ENCODE measurements at regions not wholly inside any gene's neighbourhood (a gene's known extent, or its start where the extent isn't known, plus 50 kb on each side); places are given as distances from the start of the nearest gene placed in this dataset.

GRCh38 chrX:25537699-25538098 lies 521.9 kb upstream of the ARX start:
- no peak for DNase-seq
- no peaks in the 10 kb centered on the region for H3K36me3 Mint-ChIP-seq (ENCODE audit: unreplicated experiment)
- no peaks in the 10 kb centered on the region for H3K9me3 Mint-ChIP-seq (ENCODE audit: unreplicated experiment)
- no peak overlapping the region for H3K4me3 Mint-ChIP-seq (ENCODE audit: unreplicated experiment)
- no peaks in the 10 kb centered on the region for H3K4me1 Mint-ChIP-seq (ENCODE audit: low read depth, unreplicated experiment)
- no peaks in the 10 kb centered on the region for H3K27me3 Mint-ChIP-seq (ENCODE audit: unreplicated experiment)
- H3K27ac Mint-ChIP-seq (ENCODE audit: unreplicated experiment): no peak overlapping the region
- TF ChIP-seq CTCF (IDR thresholded peaks at IDR 0.05; ENCODE audit: partially characterized antibody, unreplicated experiment): no peak

GRCh38 chrX:25544641-25545040 lies 528.9 kb upstream of the ARX start:
- H3K4me1 Mint-ChIP-seq (ENCODE audit: low read depth, unreplicated experiment): no peaks in the 10 kb centered on the region
- no peak overlapping the region for H3K4me3 Mint-ChIP-seq (ENCODE audit: unreplicated experiment)
- no peak overlapping the region for H3K27ac Mint-ChIP-seq (ENCODE audit: unreplicated experiment)
- no peaks in the 10 kb centered on the region for H3K36me3 Mint-ChIP-seq (ENCODE audit: unreplicated experiment)
- DNase-seq: no peak
- no peak for TF ChIP-seq CTCF (IDR thresholded peaks at IDR 0.05; ENCODE audit: partially characterized antibody, unreplicated experiment)
- no peaks in the 10 kb centered on the region for H3K9me3 Mint-ChIP-seq (ENCODE audit: unreplicated experiment)
- H3K27me3 Mint-ChIP-seq (ENCODE audit: unreplicated experiment): no peaks in the 10 kb centered on the region

GRCh38 chrX:25548811-25549210 lies 533.0 kb upstream of the ARX start:
- Mint-ChIP-seq H3K4me3 (ENCODE audit: unreplicated experiment) (no peak overlapping the region), H3K9me3 (ENCODE audit: unreplicated experiment) (no peaks in the 10 kb centered on the region), H3K36me3 (ENCODE audit: unreplicated experiment) (no peaks in the 10 kb centered on the region), H3K27ac (ENCODE audit: unreplicated experiment) (no peak overlapping the region), H3K27me3 (ENCODE audit: unreplicated experiment) (no peaks in the 10 kb centered on the region), H3K4me1 (ENCODE audit: low read depth, unreplicated experiment) (no peaks in the 10 kb centered on the region)
- TF ChIP-seq CTCF (IDR thresholded peaks at IDR 0.05; ENCODE audit: partially characterized antibody, unreplicated experiment): no peak
- DNase-seq: no peak

GRCh38 chrX:25555521-25555920 lies 539.8 kb upstream of the ARX start:
- no peaks in the 10 kb centered on the region for H3K4me1 Mint-ChIP-seq (ENCODE audit: low read depth, unreplicated experiment)

GRCh38 chrX:25558137-25558536 lies 542.4 kb upstream of the ARX start:
- Mint-ChIP-seq H3K27me3 (ENCODE audit: unreplicated experiment) (no peaks in the 10 kb centered on the region), H3K36me3 (ENCODE audit: unreplicated experiment) (no peaks in the 10 kb centered on the region), H3K4me1 (ENCODE audit: low read depth, unreplicated experiment) (no peaks in the 10 kb centered on the region), H3K9me3 (ENCODE audit: unreplicated experiment) (no peaks in the 10 kb centered on the region), H3K4me3 (ENCODE audit: unreplicated experiment) (no peak overlapping the region), H3K27ac (ENCODE audit: unreplicated experiment) (no peak overlapping the region)
- no peak for TF ChIP-seq CTCF (IDR thresholded peaks at IDR 0.05; ENCODE audit: partially characterized antibody, unreplicated experiment)
- no peak for DNase-seq

More at GRCh38 chrX:25555521-25555920, 539.8 kb upstream of the ARX start:
- H3K4me3 Mint-ChIP-seq (ENCODE audit: unreplicated experiment): no peak overlapping the region
- DNase-seq: no peak
- H3K36me3 Mint-ChIP-seq (ENCODE audit: unreplicated experiment): no peaks in the 10 kb centered on the region
- no peaks in the 10 kb centered on the region for H3K27me3 Mint-ChIP-seq (ENCODE audit: unreplicated experiment)
- H3K9me3 Mint-ChIP-seq (ENCODE audit: unreplicated experiment): no peaks in the 10 kb centered on the region
- H3K27ac Mint-ChIP-seq (ENCODE audit: unreplicated experiment): no peak overlapping the region
- TF ChIP-seq CTCF (IDR thresholded peaks at IDR 0.05; ENCODE audit: partially characterized antibody, unreplicated experiment): no peak
